ENCODE measurements at regions not wholly inside any gene's neighbourhood (a gene's known extent, or its start where the extent isn't known, plus 50 kb on each side); places are given as distances from the start of the nearest gene placed in this dataset.
"Not testable (repeated sequence)": the region's sequence is repeated elsewhere in the genome, so short reads cannot be mapped to it uniquely, and the experiment has no call there.

DNA sequence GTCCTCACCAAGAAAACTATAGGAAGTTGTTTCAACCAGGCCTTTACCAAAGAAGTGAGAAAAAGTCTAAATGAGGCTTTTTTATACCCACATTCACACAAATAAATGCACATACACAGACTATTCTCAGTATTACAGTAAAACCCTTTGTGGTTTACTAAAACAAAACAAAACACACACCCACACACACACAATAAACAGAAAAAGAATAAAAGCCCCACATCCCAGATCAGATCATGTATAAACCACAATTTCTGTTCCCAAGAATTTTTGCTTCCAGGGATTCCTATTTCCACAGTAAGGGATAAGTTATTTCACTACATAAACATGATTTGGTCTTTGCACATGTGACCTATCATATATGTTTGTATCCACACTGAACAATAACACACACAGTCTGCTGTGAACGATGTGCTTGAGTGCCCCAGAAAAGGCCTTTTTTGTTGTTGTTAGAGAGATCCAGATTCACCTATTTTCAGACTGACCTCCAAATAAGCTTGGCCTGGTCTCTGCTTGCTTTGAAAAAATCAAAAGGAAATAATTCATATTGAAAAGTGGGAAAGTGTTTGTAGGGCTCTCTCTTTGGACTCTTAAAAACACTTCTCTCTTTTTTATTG, 283.4 kb upstream of the ATP11B start:
- DNase-seq (ENCODE audit: low read depth), result no peak

DNA sequence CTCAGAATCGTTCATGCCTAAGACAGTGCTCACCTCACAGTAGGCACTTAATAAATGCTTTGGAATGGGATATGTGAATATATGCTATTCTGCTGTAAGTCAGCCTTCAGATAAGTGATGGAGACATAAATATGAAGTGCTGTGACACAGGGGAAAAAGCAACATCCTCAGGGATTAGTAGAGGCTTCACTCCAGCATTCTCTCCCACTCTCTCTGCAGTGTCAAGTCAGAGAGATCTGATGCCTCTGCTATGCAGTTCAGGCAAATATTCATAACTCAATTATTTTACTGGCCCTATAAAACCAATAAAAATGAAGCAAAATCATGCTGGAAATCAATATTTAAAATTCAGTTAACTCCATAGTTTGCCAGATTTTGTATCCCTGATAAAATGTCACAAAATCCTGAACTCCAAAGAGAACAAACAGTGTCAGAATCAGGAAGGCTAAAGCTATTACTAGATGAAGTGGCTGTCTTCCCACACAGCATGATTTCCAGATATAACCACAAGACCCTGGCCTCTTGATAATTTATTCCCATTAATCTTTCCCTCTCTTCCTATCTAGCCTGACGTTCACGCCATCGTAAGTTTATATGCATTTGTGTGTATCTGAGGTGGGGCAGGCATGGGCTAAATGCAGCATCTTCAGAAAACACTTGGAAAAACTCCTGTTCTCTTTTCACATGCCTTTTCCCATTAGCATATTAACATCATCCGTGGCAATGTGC, 278.9 kb upstream of the ATP11B start:
- DNase-seq (ENCODE audit: low read depth), result no peak

DNA sequence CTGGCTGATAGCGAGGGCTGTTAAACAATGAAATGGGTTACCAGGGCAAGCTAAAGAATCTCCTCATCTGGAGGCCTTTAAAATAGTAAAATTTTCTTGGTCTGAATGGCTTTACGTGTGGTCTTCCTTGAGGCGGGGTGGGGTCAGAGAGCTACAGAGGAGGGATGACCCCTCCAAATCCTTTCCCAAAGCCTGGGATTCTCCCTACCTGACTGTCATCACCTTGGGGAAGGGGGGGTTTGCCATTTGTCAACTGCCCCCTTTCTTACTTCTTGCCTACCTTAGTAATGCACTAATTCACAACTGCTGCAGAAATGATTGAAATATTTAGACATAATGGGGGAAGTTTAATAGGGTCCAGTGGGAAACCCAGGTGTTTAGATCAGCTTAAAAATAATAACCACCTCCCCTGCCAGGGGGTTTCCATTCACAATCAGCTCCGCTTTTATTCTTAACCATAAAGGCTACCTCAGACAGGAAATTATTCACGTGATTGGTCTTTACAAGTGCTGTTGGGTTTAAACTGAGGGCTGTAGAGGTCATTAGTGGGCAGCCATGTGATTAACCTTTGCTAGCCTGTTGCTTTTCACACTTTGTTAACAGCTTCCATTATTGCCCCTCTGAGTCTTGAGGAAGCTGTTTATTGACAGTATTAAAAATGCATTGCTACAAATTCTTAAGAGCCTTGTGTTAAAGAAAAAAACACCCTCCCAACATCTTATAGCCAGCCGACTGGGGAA, 276.5 kb upstream of the ATP11B start:
- DNase-seq (ENCODE audit: low read depth), result no peak

DNA sequence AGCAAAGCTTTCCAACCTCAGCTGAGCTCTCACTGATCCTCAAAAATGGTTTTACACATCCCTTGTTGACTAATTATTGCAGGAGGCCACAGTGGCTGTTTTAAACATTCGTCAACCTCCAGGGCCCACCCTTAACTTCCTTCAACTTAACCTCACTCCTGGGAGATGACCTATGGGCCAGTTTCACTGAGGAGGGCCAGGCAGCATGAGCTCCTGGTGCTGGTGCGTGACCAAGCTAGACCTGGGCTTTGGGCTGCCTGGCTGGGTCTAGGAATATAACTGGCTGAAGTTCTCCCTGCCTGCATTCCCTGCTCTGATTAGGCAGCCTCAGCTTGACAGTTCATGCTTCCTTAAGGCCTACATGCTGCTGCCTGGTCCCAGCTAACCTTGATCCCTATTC, 273.7 kb upstream of the ATP11B start:
- DNase-seq (ENCODE audit: low read depth), result no peak

DNA sequence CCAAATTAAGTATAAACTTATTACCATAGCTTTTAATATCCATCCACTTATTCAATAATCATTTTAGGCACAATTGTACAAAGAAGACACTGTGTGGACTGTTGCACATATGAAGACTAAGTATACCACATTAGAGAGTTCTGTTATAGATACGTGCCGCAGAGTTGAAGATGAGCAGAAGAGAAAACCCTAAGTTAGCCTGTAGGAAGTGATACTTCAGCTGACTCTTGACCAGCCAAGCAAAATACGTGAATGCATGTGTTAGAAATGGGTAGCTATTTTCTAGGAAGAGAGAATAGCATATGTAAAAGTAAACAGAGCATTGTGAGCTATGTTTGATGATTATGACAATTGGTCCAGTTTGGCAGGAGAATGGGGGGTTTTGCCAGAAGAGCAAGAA, 272.0 kb upstream of the ATP11B start:
- no peak for DNase-seq (ENCODE audit: low read depth)

DNA sequence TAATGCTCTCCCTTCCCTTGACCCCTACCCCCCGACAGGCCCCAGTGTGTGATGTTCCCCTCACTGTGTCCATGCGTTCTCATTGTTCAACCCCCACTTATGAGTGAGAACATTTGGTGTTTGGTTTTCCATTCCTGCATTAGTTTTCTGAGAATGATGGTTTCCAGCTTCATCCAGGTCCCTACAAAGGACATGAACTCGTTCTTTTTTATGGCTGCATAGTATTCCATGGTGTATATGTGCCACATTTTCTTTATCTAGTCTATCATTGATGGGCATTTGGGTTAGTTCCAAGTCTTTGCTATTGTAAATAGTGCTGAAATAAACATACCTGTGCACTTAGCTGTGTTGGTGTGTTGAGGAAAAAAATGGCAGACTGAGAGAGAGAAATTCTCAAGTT, 269.9 kb upstream of the ATP11B start:
- not testable (repeated sequence) for DNase-seq (ENCODE audit: low read depth)

DNA sequence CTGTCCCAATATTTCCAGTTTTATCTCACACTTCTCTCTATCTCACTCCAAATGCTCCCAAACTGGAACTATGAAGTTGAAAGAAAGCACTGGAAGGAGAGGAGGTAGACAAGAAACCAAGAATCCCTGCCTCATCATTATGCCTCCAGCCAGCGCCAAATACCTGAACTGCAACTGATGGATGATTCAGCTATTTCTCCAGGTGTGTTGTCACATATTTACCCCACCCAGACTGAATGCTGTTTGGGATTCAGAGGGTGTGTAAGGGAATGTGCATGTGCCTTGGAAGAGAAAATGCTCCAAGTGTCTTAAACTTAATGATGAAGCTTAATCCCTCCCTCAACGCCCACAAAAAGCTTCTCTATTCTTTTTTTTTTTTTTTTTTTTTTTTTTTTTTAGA, 269.5 kb upstream of the ATP11B start:
- no peak for DNase-seq (ENCODE audit: low read depth)

DNA sequence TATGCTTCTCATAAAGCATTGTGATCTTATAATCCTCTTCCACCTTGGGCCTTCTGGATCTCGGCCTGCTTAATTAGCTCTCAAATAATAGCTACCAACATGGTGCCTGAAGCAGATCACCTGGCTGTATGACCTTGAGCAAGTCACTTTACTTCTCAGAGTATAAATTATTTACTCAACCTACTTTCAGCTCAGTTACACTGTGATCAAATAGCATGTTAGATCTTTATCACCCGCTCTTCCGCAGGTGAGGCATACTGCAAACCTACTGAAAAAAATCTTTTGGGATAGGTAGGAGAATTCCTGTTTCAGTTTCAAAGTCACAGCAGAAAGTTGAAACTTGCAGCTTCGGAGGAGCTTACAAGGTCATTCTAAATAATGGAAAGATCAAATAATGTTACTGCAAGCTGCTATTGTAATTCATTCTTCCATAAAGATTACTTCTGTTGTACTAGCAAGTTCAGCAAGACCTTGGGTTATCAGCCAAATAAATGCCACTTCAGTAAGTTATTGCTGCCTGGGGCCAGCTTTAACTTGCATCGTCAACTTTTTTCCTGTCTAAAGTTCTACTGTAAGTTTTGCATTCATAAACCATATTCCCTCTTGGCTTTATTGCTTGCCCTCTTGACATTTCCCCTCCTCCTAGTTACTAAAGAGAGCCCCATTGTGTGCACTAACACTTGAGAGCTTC, 268.4 kb upstream of the ATP11B start:
- DNase-seq (ENCODE audit: low read depth), result no peak

DNA sequence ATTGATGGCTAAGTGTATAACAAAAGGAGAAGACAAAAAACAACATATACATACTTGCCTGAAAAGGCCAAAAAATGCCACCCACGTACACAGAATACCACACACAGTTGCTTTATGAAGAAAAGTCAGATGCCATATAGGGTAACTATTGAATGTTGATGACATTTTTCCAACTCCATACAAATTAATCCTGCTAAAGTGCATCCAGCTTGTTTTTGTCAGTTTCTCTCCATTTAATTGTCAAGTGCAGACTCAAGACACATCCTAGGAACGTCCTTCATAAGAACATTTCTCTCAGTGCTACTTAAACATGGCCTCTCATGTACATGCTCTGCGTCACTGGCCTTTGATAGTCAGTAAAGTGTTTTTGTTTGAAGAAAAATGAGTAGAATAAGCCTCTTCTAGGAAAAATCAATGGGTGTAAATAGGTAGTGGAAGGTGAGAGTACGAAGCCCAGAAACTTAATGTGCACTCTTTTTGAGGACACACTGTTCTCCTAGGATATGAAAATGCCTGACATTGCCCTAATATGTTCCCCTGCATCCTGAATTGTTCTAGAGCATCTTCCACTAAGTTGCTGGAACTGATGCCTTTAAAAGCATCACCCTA, 267.4 kb upstream of the ATP11B start:
- DNase-seq (ENCODE audit: low read depth), result no peak

DNA sequence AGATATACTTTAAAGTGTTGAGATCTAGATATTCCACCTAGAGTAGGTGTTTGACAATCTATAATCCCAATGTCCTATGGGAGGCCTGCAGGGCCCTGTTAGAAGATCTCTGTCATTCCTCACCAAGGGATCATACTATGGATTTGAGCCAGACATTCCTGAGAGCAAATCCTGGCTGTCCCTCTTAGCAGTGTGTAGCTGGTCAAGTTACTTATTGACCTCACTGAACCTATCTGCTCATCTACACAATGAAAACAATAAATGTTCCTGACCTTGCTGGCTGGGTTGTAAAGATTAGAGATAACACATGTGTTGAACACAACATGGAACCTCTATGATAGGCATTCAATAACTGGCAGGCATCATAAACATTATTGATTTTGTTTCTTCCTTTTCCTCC, 265.6 kb upstream of the ATP11B start:
- no peak for DNase-seq (ENCODE audit: low read depth)

DNA sequence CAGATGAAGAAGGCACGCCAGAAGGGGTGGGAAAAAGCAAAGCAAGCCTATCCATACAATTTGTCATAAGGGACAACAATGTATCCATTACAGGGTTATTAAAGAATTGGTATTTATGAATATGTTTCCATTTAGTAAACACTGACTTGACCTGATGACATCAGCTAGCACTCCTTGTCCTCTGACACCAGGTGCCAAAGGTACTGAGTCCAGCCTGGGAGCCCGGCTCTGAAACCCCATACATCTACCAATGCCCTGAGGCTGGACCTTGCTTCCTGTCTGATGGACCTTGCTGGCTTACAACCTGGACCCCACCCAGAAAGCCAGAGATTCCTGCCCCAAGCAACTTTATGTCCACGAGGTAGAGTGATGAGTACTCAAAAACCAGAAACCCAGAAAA, 263.0 kb upstream of the ATP11B start:
- no peak for DNase-seq (ENCODE audit: low read depth)

DNA sequence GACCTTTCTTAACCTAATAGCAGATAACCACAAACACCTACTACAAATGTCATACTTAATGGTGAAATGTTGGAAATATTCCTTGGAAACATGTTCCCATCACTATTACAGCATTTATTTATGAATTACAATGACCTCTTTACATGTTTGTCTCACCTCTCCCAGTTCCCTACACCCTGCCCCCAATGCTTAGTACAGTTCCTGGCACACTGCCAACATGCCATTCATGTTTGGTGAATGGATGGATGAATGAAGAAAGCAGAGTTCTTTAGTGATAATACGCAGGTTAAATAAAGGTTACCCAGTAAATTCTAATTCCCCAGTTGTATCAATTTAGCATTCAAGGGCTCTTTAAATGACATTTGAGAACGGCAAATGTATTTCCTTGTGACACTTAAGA, 259.9 kb upstream of the ATP11B start:
- DNase-seq (ENCODE audit: low read depth), result no peak

DNA sequence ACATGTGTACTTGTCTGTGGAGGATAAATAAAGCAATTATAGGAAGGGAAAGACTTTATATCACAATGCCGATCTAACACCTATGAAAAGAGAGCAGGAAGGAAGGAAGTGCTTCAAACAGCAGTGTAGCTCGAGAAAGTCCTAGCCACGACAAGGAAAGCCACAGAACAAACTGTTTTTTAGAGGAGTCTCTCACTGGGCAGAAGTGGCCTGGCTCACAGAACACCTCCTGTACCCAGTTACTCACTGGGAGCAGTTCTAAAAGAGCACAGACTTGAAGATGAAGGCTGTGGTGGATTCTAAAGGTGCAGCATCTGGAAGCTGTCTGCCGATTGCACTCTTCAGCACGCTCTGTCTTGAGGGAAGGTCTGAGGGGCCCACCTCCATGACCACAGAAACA, 248.8 kb upstream of the ATP11B start:
- no peak for DNase-seq (ENCODE audit: low read depth)

DNA sequence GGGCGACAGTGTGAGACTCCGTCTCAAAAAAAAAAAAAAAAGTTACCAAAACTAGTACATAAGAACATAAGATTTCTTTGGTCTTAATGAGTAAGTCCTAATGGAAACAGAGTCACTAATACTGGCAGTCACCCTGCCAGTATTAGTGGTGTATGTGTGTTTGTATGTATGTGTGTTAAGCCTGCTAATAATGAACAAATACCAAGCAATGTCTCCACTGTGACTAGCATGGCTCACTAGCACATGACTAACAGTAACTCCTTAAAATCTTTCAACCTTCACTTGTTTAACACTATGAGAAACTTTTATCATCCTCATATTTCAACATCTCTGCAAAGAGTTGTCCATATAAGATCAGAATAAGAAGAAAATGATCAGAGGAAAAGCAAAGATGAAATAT, 231.0 kb upstream of the ATP11B start:
- no peak for DNase-seq (ENCODE audit: low read depth)

DNA sequence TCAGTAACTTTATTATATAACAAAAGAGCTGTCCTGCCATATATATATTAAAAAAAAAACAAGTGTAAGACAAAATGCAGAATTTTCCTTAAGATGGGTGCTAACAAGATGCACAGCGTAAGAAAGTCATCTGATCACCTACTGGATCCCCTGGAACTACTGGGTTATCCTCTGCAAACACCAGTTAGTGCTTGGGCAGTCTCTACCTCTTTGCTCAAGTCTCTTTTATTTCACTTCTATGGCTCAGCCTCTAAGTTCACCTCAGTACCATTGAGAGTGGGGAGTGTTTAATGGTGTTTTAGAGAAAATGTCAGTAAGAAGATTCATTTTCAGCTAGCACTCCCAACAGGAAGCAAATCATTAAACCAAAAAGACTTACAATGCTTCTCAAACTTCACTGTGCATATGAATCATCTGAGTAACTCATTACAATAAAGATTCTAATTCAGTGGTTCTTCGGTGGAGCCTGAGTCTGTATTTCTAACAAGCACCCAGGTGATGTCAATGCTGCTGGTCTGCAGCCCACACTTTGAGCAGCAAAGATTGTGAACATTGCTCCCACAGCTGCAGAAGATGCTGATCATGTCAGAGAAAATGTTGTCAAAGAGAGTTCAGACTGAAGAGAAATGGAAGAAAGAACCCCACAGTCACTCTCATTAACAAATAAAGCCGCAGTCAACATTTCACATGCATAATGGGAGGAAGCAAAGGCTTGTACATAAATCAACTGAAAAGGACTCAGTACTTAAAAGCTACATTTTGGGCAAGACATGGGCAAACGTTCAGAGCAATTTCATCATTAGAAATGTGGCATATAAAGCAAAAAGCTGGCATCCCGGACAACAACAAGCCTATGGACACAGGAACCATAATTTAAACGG, 227.1 kb upstream of the ATP11B start:
- no peak for DNase-seq (ENCODE audit: low read depth)

DNA sequence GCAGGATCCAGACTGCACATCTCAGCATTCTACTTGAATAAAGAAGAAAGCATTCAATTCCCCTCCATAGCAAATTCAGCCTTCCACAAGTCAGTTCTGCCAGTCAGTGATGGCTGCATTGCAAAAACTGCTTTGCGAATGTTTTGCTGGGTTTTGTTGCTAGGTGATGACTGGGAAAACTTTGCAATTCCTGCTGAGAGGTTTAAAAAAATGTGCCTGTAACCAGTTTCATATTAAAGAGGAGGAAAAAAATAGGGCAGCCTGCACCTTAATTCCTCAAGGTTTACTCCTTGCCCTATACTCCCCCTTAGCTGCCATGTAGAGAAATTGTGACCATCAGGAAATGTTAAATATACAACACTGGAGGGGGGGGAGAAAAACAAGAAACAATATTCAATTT, 225.6 kb upstream of the ATP11B start:
- no peak for DNase-seq (ENCODE audit: low read depth)

DNA sequence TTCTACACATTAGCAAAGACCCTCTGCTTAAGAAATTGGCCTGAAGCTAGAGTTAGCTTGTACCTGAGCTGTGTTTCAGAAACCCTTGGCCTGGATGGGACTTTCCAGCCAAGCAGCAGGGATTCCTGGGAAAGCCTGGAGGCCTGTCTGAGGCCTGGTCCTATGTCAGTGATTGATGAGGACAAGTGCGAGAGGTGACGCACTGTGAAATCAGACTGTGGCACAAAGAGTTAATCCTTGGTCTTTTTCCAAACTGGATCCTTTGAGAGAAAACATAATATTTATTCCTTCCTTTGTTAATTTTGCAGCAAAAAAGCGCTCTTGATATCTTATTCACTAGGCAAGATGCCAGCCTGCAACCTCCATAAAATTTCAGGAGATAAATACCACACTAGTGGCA, 225.0 kb upstream of the ATP11B start:
- no peak for DNase-seq (ENCODE audit: low read depth)

DNA sequence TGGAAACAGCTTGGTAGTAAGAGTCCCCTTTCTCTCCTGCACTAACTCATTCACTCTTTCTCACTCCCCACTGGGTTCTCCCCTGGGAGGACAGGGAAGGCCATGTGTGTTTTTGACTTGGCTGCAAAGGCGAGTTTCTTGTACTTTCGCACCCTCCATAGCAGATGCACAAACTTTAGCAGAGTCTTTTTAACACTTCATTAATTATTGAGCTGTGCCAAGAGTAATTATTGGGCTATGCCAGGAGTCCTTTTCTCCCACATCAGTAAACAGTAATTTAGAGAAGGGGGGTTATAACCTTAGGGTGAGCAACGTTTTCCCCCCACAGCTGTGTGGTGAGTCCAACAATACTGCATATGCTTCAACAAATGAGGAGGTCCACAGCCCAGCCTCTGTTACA, 224.4 kb upstream of the ATP11B start:
- no peak for DNase-seq (ENCODE audit: low read depth)

DNA sequence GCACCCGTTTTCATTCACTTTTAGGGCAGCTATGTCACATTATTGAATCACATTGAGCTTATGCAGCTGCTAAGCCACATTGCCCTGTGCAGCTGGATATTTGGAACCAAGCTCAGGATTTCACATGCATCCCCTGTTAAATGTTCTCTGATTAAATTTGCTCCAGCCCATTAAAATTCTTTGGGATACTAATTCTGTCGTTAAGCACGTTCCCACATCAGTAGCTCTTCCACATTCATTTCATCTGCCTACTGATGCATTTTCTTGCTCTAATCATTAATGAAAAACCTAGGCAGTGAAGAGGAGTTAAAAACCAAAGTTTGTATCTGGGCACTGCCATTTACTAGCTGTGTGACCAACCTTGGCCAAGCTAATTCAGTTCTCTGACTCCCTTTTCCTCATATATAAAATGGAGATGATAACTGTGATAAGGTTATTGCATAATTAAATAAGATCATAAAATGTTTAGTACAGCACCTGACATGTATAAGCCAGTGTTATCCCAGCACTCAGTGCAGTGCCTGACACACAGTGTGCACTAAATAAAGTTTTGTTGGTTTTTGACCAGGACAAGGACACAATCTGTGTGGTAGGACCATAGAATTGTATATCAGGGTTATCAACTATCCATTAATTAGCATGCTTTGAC, 222.2 kb upstream of the ATP11B start:
- DNase-seq (ENCODE audit: low read depth), result no peak

DNA sequence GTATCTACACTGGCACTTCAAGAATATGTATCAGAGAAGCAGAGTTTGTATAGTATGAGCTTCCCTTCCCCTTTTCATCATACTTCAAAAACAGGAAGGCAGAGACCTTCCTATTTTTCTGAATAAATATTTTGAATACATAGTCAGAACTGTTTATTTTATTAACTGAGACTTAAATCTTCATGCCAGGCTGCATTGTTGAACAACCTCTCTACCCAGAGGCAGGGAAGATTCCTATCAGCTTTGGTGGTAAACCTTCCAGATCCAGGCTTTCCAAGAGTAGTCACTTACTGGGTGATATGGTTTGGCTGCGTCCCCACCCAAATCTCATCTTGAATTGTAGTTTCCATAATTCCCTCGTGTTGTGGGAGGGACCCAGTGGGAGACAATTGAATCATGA, 217.4 kb upstream of the ATP11B start:
- no peak for DNase-seq (ENCODE audit: low read depth)

DNA sequence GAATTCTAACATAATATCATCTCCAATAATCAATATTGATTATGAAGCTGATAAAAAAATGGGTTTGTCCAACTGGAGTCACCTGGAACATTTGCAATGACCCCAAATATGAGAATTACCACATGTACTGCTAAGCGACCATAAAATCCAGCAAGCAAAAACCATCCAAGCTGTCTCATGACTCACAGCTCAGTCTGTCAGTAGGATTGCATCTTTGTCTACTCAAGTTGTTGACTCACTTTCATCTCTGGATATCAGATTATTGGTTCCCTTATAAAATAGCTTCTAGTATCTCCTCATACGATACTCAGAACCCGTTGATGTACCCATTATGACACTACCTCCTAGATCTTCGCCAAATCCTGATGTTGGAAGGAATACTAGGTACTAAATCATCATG, 209.8 kb upstream of the ATP11B start:
- DNase-seq (ENCODE audit: low read depth), result no peak
